ENCODE measurements at regions not wholly inside any gene's neighbourhood (a gene's known extent, or its start where the extent isn't known, plus 50 kb on each side); places are given as distances from the start of the nearest gene placed in this dataset.

- no peak for TF ChIP-seq EZH2 (IDR thresholded peaks at IDR 0.05; ENCODE audit: borderline replicate concordance, low read depth, low read length, poor library complexity, severe bottlenecking)
- TF ChIP-seq, protein P1, sequence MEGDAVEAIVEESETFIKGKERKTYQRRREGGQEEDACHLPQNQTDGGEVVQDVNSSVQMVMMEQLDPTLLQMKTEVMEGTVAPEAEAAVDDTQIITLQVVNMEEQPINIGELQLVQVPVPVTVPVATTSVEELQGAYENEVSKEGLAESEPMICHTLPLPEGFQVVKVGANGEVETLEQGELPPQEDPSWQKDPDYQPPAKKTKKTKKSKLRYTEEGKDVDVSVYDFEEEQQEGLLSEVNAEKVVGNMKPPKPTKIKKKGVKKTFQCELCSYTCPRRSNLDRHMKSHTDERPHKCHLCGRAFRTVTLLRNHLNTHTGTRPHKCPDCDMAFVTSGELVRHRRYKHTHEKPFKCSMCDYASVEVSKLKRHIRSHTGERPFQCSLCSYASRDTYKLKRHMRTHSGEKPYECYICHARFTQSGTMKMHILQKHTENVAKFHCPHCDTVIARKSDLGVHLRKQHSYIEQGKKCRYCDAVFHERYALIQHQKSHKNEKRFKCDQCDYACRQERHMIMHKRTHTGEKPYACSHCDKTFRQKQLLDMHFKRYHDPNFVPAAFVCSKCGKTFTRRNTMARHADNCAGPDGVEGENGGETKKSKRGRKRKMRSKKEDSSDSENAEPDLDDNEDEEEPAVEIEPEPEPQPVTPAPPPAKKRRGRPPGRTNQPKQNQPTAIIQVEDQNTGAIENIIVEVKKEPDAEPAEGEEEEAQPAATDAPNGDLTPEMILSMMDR (conservative IDR thresholded peaks at IDR 0.05; ENCODE audit: low read depth, low read length): no peak
Measured at GRCh38 chr3:59460068-59460467, 410.2 kb upstream of the CFAP20DC start.
